CD4-positive, alpha-beta T cell treated with Interleukin-1 beta for 1 hour (primary cell): ENCODE measurements at regions not wholly inside any gene's neighbourhood (a gene's known extent, or its start where the extent isn't known, plus 50 kb on each side); places are given as distances from the start of the nearest gene placed in this dataset.
"Not testable (repeated sequence)": the region's sequence is repeated elsewhere in the genome, so short reads cannot be mapped to it uniquely, and the experiment has no call there.

ENCODE experiments used
- DNase-seq, 2 donors: peaks; one replicate each; pipeline ENCODE4 v3.0.0-alpha.2; 2020 to 2022

DNA sequence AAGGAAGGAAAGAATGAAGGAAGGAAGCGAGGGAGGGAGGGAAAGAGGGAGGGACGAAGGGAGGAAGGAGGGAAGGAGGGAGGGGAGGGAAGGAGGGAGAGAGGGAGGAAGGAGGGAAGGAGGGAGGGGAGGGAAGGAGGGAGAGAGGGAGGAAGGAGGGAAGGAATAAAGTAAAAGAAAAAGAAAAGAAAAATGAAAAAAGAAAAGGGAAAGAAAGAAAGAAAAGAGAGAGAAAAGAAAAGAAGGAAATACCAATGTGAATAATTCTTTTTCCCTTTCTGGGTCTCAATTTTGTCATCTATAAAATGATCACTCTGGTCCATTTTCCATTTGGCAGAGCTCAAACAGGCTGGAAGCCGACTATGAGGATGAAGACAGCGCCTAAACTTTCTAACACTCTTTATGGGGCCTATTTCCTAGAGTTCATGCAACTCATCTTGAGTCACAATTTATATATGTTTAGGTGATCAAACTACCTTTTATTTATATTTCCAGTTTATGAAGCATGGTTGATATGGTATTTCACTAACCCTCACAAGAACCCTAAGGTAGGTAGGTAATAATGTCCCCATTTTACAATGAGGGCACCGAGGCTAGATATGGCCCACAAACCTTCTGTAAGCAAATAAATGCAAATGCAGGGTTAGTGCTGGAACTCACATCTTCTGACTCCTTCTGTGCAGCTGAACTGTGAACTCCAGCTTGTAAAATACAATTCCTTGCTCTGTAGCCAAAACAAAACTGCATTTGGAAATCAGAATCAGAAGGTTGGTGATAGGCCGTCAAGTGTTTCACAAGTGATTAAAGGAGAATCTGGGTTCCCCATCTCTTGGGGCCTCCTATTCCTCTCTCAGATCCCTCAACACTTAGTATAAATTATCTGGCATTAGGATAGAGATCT is 434.3 kb downstream of the ETS1 start:
- no peak for DNase-seq

DNA sequence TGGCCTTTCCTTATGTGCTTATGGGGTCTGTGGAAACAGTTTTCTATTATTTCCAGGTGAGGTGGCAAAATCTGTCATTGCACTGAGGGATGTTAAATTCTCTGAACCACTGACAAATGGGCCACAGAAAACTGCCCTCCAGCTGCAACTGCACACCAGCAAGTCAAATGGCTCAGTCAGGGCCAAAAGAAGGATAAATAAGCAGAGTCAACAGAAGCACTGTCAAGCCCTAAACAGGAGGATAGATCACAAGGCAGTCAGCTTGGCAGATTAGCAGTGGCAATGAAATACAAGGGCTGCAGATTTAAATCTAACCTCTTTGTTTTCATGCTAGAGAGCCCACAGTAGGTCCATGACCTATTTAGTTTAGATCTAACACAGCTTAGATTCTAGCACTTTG is 435.6 kb downstream of the ETS1 start:
- DNase-seq = no peak

DNA sequence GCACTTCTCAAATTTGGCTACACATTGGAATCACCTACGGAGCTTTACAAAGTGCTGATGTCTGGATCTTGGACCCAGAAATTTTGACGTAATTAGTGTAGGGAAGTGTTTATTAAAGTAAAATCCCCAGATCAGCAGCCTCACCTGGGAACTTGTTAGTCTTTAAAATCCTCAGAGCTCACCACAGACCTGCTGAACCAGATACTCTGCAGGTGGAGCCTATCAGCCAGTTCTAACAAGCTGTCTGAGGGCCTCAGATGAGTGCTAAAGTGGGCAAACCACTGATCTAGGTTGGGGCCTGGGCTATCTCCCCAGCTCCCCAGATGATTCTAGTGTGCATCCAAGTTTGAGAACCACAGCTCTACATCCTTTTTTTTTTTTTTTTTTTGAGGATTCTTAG is 436.0 kb downstream of the ETS1 start:
- no peak for DNase-seq

DNA sequence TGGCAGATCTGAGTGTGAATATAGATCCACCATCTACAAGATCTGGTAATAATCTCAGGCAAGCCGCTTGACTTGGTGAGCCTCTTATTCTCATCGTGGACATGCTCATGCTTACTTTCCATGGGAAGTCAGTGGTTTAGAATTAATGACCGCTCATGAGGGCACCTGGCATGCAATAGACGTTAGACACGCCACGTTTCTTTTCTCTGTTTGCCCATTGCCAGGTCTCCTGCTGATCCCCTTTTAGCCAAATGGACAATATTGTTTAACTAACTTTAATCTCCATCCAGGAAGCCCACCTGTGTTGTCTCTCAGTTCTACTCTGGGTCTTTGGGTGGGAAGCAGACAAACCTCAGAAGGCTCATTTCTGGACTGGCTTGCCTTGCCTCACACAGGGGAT is 439.1 kb downstream of the ETS1 start:
- DNase-seq = no peak

DNA sequence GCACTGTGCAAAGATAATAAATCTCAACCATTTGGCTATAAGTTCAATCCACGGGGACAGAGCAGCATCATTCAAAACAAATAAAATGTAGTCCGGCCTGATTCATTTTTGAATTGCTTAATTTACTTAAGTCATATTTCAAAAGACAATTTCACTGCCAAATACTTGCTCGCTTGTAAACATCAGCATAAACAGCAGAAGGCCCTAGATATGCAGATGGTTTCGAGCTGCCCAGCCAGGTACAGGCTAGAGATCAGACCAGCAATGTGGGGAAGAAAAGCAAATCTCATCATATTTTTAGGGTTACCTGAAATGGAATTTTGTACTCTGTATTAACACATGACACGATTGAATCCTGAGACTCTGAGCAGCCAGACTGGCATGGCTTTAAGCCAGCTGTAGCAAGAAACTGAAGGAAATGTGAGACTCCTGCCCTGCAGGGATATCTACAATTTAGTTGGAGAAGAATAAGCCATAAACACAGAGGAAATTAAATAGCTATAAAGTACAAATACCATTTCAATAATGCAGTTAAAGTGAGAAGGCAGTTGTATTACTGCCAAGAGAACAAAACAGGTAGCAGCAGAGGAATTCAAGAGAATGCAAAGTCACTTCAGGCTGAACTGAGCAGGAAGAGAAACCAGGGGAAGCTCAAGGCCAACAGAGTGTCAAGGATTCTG is 440.3 kb downstream of the ETS1 start:
- DNase-seq = no peak

DNA sequence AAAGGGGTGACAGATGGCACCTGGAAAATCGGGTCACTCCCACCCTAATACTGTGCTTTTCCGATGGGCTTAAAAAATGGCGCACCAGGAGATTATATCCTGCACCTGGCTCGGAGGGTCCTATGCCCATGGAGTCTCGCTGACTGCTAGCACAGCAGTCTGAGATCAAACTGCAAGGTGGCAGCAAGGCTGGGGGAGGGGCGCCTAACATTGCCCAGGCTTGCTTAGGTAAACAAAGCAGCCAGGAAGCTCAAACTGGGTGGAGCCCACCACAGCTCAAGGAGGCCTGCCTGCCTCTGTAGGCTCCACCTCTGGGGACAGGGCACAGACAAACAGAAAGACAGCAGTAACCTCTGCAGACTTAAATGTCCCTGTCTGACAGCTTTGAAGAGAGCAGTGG is 447.1 kb downstream of the ETS1 start:
- DNase-seq = not testable (repeated sequence)

DNA sequence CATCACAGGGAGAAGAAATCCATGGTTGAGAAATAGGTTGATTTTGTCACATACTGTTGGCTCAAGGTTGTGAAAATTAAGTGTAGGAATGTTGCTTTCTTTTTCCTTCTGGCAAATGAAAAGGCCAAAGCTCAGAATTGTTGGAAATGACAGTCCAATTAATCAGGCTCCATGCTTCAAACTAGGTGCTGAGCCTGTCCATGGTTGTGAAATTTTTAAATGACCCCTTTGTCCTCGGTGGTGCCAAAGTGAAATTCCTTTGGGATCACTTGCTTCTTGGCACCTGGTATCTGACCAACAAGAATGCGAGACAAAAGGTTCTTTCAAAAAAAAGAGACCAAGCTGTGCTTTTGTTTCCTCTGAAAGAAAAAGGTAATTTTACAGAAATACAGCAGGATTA is 451.9 kb downstream of the ETS1 start:
- DNase-seq = no peak

DNA sequence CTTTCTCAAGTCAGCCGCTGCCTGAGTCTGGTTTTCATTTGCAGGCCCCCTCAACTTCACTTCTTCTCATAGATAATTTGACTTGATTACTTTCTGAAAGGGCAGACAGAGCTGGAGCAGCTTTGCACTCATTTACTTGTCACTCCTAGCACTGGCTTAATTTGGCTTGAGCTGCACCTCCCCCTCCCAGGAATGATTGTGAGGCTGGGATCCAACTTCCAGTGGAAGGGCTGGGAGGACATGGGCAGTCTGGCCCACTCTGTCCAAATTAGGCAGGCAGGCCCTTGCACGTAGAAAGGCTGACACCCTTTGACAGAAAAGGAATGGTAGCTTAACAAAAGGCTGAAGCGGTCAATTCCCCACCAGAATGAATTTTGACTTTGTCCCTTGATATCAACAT is 453.9 kb downstream of the ETS1 start:
- no peak for DNase-seq

DNA sequence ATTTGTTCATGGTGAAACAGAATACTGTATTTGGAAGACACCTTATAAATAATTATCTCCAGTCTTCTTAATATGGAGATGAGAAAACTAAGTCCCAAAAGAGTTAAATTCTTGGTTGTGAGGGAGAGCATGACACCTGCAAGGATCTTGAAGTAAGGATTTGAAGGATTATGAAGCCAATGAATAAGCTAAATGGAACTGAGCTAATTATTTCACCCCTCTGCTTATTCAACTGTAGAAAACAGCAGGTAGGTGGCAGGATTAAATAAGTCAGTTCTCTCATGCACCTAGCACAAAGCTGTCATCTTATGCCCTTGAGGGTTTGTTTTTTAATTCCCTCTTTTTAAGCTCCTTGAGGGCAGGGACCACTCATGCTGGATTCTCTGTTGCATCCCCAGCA is 457.3 kb downstream of the ETS1 start:
- no peak for DNase-seq

DNA sequence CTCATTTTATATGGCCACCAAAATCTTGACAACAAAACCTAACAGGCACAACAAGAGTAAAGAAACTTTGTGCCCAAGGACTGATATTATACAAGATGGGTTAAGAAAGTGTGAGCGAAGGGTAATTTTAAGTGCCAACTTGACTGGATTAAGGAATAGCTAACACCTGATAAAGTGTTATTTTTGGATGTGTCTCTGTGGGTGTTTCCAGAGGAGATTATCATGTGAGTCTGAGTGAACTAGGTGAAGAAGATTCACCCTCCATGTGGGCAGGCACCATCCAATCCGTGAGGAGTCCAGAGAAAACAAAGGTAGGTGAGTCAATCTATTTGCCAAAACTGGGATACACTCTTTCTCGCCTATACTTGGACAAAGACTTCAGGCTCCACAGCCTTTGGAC is 461.6 kb downstream of the ETS1 start:
- no peak for DNase-seq

DNA sequence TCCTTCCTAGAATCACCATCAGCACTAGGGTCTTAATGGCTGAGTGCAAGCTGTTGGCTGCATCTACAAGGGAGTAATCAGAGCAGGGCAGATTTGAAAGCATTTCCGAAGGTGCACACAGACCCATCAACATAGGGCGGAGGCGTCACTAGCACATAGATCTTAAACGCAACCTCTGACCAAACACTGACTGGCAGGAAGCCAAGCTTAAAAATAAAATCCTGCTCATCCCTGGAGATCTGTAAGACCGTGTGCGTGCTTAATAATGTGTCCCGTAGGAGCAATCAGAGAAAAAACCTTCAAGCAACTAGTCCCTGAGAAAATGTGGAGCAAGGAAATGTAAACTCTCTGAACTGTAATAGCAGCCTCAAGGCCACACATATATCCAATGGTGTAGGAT is 470.5 kb downstream of the ETS1 start:
- no peak for DNase-seq

DNA sequence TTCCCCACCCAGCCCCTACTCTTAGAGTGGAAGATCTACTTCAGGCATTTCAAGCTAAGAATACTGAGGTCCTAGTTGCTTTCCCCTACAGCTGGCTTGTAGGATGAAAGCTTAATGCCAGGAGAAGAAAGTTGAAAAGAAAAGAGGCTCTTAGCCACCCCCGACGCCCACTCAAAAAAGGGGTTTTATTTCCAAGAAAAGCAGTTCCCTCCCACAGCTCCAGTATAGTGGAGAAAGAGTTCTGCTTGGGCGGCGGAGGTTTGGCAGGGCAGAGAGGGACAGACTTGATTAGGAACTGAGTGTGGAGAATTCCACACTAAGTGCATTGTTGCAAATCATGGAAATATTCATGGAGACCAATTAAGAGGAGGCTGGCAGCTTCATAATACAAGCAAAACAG is 470.9 kb downstream of the ETS1 start:
- DNase-seq = no peak

DNA sequence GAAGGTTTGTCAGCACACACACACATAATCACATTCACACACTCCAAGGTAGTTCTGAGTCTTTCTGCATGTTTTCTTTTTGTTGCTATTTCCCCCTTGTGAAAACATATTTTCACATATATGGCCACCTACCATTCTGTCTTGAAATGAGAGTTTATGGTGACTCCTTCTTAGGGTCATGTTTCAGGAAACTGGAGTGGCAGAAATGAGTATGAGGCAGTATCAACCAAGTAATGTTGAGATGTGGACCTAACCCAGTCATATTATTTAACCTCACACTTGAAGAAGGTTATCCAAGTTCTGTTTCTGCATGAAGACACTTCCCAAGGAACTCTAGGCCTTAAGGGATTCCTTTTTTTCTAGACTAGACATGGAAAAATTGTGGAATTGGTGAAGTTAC is 481.4 kb downstream of the ETS1 start:
- no peak for DNase-seq

DNA sequence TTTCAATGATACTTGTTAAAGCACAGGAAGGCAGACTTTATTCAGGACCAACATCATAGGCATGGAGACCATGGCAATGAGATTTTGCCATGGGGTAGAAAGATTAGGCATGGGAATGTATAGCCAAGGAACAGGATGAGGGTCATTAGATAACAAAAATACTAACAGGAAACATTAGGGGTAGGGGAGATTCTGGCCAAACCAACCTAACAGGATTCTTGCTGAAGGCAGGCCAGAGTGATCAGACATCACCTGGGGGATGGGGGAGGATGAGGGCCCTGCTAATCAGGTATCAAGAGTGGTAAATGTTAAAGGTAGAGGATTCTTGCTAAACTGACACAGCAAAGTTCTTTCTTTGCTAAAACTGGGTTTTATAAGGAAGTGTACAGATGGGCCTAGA is 481.8 kb downstream of the ETS1 start:
- DNase-seq = no peak

DNA sequence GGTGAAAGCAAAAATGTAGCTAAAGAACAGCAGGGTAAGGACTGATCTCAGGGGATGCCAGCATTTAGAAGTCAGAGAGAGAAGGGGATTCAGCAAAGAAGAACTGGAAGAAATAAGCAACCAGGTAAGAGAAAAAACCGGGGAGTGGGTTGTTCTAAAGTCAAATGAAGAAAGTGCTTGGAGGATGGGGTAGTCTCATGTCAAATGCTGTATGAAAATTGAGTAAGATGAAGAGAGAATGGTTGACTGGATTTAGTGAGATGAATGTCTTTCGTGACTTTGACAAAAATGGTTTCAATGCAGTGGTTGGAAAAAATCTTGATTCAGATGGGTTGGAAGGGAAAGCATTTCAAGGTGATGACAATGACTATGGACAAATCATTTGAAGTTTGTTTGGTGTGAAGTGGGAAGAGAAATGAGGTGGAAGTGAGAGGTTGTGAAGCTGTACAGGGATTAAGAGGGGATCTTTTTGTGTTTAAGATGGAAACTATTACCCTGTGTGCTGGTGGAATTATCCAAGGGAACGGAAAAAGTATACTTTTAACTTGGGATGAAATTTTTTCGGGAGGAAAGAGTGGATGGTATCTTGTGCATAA is 484.0 kb downstream of the ETS1 start:
- no peak for DNase-seq

DNA sequence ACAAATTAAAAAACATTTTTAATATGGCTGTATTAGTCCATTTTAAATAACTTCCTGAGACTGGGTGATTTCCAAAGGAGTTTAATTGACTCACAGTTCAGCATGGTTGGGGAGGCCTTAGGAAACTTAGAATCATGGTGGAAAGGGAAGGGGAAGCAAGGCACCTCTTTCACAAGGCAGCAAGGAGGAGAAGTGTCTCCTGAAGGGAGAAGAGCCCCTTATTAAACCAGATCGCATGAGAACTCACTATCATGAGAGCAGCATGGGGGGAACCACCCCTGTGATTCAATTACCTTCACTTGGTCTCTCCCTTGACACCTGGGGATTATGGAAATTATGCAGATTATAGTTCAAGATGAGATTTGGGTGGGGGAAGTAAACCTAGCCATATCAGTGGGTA is 488.6 kb downstream of the ETS1 start:
- no peak for DNase-seq

DNA sequence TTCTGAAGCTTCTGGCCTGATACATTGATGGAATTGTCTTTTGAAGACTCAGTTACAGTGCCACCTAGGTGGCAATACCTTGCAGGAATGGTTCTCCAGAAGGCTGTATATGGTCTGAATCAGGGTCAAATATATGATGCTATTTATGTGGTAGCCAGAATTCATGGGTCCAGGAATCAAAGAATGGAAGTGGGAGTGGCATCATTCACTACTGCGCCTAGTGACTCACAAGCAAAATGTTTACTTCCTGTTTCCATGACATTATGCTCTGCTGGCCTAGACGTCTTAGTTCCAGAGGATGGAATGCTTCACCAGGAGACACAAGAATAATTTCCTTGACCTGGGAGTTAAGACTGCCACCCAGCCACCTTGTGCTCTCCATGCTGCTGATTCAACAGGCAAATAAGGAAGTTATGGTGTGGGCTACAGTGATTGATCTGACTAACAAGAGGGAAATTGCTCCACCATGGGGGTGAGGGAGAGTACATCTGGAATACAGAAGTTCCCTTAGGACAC is 491.8 kb downstream of the ETS1 start:
- no peak for DNase-seq

DNA sequence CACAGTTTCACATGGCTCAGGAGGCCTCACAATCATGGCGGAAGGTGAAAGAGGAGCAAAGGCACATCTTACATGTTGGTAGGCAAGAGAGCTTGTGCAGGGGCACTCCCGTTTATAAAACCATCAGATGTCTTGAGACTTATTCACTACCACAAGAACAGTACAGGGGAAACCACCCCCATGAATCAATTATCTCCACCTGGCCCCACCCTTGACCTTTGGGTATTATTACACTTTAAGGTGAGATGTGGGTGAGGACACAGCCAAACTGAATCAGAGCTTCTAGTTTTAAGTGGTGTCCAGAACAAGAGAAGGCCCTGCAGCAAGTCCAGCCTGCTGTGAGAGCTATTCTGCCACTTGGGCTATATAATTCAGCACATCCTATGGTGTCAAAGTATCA is 493.7 kb downstream of the ETS1 start:
- no peak for DNase-seq

DNA sequence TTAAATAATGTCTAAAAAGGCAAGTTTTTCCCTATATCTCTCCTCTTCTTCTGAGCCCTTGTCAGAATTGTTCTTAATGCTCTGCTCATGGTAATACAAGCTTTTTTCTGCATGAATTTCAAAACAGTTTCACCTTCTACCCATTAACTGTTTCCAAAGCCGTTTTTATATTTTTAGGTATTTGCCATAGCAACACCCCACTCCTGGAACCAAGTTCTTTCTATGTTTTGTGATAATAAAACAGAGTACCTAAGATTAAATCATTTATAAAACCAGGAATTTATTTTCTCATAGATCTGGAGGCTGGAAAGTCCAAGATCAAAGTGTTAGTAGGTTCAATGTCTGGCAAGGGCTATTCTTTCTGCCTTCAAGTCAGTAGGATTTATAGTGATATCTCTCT is 497.4 kb downstream of the ETS1 start:
- no peak for DNase-seq

DNA sequence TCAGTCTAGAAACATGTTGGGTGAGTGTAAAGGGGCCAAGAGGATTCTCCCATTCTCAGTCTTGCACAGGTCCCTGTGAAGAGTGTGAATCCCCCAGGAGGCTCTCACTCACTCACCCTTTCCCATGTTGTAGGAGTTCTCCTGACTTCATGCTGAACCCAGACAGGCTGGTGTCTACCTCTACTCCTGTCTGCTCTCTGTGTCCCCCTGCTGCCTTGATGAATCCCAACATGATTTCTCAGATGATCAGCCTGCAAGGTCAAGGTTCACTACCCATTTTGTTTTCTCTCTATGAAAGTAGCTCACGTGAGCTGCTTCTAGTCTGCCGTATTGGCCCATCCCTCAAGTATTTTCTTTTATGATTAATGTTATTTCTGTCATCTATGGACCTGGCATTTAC is 500.6 kb downstream of the ETS1 start:
- peak in 1 of 2 donors; percentile 40 for DNase-seq

DNA sequence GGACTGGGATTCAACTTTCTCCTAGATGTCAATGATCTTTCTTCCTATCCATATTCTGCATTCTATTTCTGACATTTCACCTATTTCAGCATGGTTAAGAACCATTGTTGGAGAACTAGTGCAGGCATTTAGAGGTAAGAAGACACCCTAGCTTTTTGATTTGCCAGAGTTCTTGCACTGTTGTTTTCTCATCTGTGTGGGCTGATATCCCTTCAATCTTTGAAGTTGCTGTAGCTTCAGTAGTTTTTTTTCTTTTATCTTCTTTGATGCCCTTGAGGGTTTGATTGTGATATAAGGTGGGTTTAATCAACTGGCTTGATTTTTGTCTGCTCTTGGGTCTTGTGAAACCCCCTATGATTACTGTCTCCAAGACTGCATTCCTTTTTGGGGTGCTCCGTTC is 502.1 kb downstream of the ETS1 start:
- DNase-seq = no peak

DNA sequence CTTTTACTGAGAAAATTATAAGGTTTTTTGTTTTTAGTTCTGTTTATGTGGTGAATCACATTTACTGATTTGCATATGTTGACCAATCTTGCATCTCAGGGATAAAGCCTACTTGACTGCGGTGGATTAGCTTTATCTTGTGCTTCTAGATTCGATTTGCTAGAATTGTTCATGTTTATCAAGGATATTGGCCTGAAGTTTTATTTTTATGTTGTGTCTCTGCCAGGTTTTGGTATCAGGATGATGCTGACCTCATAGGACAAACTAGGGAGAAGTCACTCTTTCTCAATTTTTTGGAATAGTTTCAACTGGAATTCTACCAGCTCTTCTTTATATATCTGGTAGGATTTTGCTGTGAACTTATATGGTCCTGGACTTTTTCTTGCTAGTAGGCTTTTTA is 504.8 kb downstream of the ETS1 start:
- DNase-seq = no peak

DNA sequence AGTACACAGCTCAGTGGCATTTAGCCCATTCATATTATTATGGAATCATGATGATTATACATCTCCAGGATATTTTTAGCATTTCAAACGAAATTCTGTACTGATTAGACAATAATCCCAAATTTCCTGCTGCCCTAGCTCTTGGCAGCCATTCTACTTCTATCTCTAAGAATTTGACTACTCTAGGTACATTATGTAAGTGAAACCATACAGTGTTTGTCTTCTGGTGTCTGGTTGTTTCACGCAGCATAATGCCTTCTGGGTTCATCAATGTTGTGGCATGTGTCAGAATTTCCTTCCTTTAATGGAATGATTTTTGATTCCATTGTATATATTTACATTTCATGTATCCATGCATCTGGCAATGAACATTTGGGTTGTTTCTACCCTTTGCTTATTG is 517.7 kb downstream of the ETS1 start:
- DNase-seq = no peak

DNA sequence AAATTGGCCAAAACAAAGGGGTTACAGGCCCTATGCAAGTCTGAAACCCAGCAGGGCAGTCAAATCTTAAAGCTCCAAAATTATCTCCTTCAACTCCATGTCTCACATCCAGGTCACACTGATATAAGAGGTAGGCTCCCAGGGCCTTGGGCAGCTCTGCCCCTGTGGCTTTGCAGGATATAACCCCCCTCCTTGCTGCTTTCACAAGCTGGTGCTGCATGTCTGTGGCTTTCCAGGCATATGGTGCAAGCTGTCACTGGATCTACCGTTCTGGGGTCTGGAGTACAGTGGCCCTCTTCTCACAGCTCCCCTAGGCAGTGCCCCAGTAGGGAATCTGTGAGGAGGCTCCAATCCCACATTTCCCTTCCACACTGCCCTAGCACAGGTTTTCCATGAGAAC is 519.6 kb downstream of the ETS1 start:
- DNase-seq = no peak
